ENCODE measurements at regions not wholly inside any gene's neighbourhood (a gene's known extent, or its start where the extent isn't known, plus 50 kb on each side); places are given as distances from the start of the nearest gene placed in this dataset.

DNA sequence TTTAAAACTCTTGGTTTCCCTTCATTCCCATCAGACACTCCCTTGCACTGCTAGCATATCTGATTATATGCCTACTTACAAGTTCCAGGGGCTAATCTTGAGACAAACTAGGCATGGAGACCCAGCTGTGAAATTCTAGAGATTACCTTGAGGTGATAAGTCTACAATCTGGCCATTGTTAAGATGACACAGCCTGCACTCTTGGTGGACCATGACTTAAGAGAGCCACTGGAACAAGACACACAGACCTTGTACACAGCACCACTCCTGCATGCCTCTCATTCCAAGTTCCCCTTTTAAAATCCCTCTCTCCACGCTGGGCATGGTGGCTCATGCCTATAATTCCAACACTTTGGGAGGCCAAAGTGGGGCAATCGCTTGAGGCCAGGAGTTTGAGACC is 387.2 kb upstream of the DCC start:
- no peaks in the 10 kb centered on the region for H3K36me3 ChIP-seq
- ATAC-seq (no peak), DNase-seq (no peak)
- no peak overlapping the region for H3K27ac ChIP-seq
- no peak overlapping the region for H3K4me3 ChIP-seq
- H3K4me1 ChIP-seq: no peaks in the 10 kb centered on the region
- TF ChIP-seq, protein P1, sequence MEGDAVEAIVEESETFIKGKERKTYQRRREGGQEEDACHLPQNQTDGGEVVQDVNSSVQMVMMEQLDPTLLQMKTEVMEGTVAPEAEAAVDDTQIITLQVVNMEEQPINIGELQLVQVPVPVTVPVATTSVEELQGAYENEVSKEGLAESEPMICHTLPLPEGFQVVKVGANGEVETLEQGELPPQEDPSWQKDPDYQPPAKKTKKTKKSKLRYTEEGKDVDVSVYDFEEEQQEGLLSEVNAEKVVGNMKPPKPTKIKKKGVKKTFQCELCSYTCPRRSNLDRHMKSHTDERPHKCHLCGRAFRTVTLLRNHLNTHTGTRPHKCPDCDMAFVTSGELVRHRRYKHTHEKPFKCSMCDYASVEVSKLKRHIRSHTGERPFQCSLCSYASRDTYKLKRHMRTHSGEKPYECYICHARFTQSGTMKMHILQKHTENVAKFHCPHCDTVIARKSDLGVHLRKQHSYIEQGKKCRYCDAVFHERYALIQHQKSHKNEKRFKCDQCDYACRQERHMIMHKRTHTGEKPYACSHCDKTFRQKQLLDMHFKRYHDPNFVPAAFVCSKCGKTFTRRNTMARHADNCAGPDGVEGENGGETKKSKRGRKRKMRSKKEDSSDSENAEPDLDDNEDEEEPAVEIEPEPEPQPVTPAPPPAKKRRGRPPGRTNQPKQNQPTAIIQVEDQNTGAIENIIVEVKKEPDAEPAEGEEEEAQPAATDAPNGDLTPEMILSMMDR (IDR thresholded peaks at IDR 0.05): no peak
- TF ChIP-seq POLR2A (IDR thresholded peaks at IDR 0.05): no peak
- 60 to 70% (median 65%) methylated on average over 2 of the region's 2 CpGs for WGBS, 4 donors
- H3K9me3 ChIP-seq: peaks cover 0 to 4% (median 0%) of the 10 kb centered on the region in 12 donors
- intact Hi-C loops (cut with DNase I): no loop called here
- H3K27me3 ChIP-seq: no peaks in the 10 kb centered on the region

DNA sequence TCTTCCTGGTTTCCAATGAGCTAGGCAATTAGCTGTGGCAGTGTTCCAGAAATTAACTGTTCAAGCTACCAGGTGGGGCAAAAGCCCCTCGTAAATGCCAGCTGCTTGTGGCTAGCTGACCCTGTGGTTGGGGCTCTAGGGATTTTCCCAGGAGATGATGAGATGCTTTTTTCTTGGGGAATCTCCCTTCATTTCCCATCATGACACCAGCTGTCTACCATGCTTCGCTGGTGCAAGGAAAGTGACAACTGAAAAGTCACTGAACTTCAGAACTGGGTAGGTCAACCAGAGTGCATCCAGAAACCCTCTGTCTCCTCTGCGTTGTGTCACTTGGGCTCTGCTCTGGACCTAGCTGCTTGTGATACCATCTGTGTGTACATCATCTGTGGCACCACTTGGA is 386.5 kb upstream of the DCC start:
- ATAC-seq (no peak), DNase-seq (no peak)
- TF ChIP-seq, protein P1 (IDR thresholded peaks at IDR 0.05): no peak
- TF ChIP-seq POLR2A (IDR thresholded peaks at IDR 0.05): no peak
- peaks cover 0 to 4% (median 0%) of the 10 kb centered on the region in 12 donors for H3K9me3 ChIP-seq
- no peaks in the 10 kb centered on the region for H3K27me3 ChIP-seq
- no peak overlapping the region for H3K4me3 ChIP-seq
- 62 to 72% (median 70%) methylated on average over 3 of the region's 3 CpGs for WGBS, 4 donors
- intact Hi-C loops (cut with DNase I): no loop called here
- no peak overlapping the region for H3K27ac ChIP-seq
- H3K36me3 ChIP-seq: no peaks in the 10 kb centered on the region
- H3K4me1 ChIP-seq: no peaks in the 10 kb centered on the region

- H3K27me3 ChIP-seq: no peaks in the 10 kb centered on the region
- WGBS, 4 donors: 71 to 85% (median 76%) methylated on average over 6 of the region's 6 CpGs
- TF ChIP-seq POLR2A (IDR thresholded peaks at IDR 0.05): no peak
- TF ChIP-seq, protein P1 (IDR thresholded peaks at IDR 0.05): no peak
- ATAC-seq (no peak), DNase-seq (no peak)
- intact Hi-C loops (cut with DNase I): no loop called here
- no peak overlapping the region for H3K4me3 ChIP-seq
- peaks cover 0 to 4% (median 0%) of the 10 kb centered on the region in 12 donors for H3K9me3 ChIP-seq
- no peaks in the 10 kb centered on the region for H3K4me1 ChIP-seq
- no peak overlapping the region for H3K27ac ChIP-seq
- no peaks in the 10 kb centered on the region for H3K36me3 ChIP-seq
Measured at GRCh38 chr18:51955136-51955535, 384.9 kb upstream of the DCC start.

DNA sequence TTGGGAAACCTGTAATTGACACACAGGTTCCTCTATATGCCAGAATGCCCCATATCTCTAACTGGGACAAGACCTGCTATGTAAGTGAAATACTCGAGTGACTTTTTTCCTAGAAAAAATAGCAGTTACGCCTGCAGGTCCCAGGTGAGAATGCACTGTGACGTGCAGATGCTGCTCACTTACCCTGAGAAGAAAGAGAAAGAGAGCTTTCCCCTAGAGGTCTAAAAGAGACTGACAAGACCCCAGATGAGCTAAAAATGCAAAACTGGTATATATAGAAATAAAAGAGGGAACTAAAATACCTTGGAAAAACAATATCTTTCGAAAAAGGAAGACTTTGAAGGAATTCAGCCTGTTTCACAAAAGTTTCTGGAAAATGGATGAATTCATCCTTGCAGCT is 383.0 kb upstream of the DCC start:
- 80 to 82% (median 81%) methylated on average over 4 of the region's 4 CpGs for WGBS, 4 donors
- DNase-seq (no peak), ATAC-seq (no peak)
- Histone ChIP-seq H3K4me1 (no peaks in the 10 kb centered on the region), H3K36me3 (no peaks in the 10 kb centered on the region), H3K27me3 (no peaks in the 10 kb centered on the region), H3K9me3 (no peaks in the 10 kb centered on the region), H3K4me3 (no peak overlapping the region), H3K27ac (no peak overlapping the region)
- no peak for TF ChIP-seq POLR2A (IDR thresholded peaks at IDR 0.05)
- TF ChIP-seq, protein P1 (IDR thresholded peaks at IDR 0.05): no peak
- intact Hi-C loops (cut with DNase I): no loop called here

Measured in heart left ventricle (tissue), 16 donors.